GM21619 (cell line): ENCODE measurements at regions not wholly inside any gene's neighbourhood (a gene's known extent, or its start where the extent isn't known, plus 50 kb on each side); places are given as distances from the start of the nearest gene placed in this dataset.

ENCODE experiments used
- ATAC-seq: cut with Tn5 transposase; IDR thresholded peaks from one replicate; pipeline ENCODE4 v1.9.1; 2021; ENCODE audit not compliant: unreplicated experiment

DNA sequence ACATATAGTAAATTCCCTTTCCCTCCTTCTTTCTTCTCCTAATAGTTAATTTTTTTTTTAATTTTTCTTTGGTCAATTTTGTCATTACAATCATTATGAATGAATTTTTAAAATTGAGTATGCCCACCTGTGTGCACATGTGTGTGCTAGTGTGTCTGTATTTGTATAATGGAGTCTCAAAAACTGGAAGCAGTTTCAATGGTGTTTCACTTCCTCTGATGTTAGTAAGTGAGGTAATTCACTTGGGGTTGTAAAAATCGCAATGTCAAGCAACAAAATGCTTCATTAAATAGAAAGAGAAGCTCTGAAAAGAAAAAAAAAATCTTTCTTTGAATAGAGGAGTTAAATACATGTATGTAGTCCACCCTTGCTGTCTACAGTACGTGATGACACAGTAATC, 1467.6 kb upstream of the NUDT12 start:
- no peak for ATAC-seq

DNA sequence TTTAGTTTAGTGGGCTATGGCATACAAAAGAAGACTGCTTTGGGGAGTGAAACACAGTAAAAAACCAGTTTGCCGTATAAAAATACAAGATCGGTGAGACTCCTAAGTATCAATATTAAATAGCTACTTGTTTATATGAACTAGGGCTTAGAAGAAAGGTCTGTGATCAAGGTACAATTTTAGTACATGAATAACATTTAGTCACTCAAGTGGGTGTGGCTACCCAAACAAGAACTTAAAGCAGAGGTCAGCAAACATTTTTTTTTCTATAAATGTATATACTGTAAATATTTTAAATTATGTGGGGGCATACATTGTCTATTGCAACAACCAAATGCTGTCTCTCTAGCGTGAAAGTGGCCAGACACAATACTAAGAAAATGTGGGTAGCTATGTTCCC, 1452.5 kb upstream of the NUDT12 start:
- ATAC-seq, result no peak

DNA sequence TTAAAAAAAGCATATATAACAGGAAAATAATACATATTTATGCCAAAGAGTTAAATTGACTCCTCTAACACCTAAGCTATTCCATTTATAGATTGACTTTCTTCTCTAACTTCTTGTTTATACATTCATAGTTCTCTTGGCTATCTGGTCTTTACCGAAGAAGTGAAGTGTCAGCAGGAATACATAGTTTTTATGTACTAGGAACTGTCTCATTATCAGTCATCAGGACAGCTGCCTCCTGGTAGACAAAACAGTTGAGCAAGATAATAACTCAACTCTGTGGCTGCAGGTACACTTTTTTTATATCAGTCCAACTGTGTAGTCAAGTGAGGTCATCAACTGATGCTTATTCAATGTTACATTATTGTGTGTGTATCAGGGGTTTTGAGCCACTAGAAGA, 1436.0 kb upstream of the NUDT12 start:
- ATAC-seq, result no peak

DNA sequence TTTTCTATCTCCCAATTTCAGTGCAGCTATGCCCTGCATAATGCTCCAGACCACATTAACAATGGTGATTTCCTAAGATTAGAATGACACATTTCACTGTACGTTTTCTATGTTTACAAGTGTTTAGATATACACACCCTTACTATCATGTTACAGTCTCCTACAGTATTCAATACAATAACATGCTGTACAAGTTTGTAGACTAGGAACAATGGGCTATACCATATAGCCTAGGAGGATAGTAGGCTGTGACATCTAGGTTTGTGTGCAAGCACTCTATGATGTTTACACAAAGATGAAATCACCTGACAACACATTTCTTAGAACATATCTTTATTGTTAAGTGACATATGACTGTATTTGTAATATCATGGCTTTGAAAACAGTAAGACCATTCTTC, 1435.6 kb upstream of the NUDT12 start:
- no peak for ATAC-seq

- ATAC-seq, result no peak
Observed at GRCh38 chr5:104987074-104987473, 1424.5 kb upstream of the NUDT12 start.

DNA sequence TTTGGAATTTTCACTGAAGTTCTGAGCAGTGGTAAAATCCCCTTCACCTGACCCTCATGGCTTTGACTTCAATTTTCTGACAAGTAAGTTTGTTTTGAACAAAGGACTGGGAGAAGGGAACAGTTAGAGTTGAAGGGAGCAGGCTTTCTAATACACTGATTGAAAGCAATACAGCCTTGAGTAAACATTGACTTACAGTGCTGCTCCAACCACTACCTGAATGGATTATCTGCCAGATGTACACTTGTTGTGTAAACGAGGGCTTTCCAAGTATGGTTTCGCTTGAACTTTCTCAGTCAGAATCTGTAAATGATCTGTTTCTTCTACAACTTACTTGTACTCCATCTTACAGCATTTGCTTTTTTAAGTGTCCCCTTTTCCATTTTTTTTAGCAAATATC, 1414.9 kb upstream of the NUDT12 start:
- no peak for ATAC-seq

DNA sequence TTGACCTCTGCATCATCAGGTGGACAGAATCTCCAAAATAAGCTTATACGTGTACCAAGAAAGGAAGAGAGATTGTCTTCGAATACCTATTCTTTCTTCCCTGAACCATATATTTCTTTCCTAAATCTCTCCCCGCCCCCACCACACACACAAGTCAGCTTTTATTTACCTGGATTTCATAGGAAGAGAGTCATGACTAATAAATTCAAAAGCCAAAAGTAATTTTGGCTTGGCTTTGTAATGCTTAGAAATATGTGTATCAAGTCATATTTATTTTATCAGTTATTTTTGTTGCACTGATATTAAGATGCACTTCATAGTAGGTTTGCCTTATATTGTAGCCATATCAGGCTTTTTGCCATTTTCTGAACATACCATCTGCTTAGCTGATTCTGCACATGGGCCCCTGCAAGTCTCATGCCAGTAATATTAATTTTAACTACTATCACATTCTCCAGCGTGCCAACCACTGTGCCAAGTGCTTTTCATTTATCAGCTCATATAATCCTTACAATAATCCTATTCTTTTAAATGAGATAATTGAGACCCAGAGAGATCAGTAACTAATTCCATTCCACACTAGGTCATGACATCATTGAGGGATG, 1405.3 kb upstream of the NUDT12 start:
- no peak for ATAC-seq

- no peak for ATAC-seq
Observed at GRCh38 chr5:104965006-104965405, 1402.4 kb upstream of the NUDT12 start.

GRCh38 chr5:104955479-104955878, 1392.9 kb upstream of the NUDT12 start:
- ATAC-seq, result no peak

DNA sequence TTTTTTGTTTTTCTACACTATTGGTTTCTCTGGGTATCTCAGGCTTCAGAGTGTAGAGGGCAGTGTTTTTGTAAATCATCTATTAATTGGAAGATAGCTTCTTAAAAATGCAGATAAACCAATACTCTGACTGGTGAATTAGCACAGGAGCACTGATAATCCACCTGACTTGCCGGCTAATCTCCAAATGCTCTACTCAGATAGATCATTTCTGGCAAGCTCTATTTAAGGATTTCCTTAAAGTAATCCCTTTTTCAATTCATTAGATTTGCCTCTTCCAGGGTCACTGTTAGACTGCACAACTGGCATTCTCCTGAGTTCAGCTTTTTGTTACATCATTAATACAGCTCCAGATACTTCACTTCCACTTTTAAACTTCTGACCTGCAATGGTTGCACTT, 1390.3 kb upstream of the NUDT12 start:
- ATAC-seq, result no peak

- no peak for ATAC-seq
Observed at GRCh38 chr5:104951829-104952228, 1389.2 kb upstream of the NUDT12 start.

DNA sequence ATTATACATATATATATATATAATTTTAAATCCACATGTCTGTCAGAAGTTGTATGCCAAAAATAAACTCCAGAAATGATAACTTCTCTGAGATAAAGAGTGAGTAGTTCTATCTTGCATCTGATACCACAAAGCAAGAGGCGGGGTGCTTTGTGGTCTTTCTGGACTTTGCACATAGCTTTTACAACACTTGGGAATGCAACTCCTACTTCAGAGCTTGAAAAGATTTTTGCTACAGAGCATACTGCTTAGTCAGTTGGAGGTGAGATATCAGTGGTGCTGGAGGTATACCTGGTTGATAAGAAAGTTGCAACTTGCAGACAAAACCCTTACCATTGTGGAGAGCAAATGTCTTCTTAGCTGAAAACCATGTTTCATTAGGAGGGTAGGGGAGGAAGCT, 1384.5 kb upstream of the NUDT12 start:
- no peak for ATAC-seq

- ATAC-seq, result no peak
Observed at GRCh38 chr5:104942735-104943134, 1380.1 kb upstream of the NUDT12 start.

DNA sequence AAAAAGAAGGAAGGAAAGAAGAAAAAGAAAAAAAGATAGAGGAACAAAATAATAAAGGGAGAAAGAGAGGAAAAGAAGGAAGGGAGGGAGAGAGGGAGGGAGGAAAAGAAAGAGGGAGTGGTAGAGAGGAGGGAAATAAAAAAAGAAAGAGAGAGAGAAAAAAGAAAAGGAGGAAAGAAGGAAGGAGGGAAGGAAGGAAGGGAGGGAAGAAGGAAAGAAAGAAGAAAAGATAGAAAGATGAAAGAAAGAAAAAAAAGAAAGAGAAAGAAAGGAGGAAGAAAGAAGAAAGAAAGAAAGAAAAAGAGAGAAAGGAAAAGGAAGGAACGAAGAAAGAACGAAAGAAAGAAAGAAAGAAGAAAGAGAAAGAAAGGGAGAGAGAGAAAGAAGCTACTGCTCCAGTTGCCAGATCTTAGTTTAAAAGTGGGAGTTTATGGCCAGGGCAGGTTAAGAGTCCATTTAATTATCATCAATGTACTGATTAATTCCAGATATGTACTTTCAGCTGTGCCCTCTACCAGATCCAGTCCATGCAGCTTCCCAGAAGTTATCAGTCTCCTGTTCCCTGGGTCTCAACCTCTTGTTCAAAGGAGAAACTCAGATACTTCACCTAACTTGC, 1378.5 kb upstream of the NUDT12 start:
- no peak for ATAC-seq

- no peak for ATAC-seq
Observed at GRCh38 chr5:104937598-104937997, 1375.0 kb upstream of the NUDT12 start.

GRCh38 chr5:104932431-104932830, 1369.8 kb upstream of the NUDT12 start:
- ATAC-seq, result no peak

DNA sequence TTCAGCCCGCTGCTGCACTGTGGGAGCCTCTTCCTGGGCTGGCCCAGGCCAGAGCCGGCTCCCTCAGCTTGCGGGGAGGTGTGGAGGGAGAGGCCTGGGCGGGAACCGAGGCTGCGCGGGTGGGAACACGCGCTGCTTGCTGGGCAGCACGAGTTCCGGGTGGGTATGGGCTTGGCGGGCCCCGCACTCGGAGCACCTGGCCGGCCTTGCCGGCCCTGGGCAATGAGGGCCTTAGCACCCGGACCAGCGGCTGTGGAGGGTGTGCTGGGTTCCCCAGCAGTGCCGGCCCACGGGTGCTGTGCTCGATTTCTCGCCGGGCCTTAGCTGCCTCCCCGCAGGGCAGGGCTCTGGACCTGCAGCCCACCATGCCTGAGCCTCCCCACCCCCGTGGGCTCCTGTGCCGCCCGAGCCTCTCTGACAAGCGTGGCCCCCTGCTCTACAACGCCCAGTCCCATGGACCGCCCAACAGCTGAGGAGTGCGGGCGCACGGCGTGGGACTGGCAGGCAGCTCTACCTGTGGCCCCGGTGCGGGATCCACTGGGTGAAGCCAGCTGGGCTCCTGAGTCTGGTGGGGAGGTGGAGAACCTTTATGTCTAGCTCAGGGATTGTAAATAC, 1366.4 kb upstream of the NUDT12 start:
- no peak for ATAC-seq

GRCh38 chr5:104915226-104915625, 1352.6 kb upstream of the NUDT12 start:
- ATAC-seq, result no peak

GRCh38 chr5:104914536-104915070, 1352.0 kb upstream of the NUDT12 start:
- no peak for ATAC-seq

DNA sequence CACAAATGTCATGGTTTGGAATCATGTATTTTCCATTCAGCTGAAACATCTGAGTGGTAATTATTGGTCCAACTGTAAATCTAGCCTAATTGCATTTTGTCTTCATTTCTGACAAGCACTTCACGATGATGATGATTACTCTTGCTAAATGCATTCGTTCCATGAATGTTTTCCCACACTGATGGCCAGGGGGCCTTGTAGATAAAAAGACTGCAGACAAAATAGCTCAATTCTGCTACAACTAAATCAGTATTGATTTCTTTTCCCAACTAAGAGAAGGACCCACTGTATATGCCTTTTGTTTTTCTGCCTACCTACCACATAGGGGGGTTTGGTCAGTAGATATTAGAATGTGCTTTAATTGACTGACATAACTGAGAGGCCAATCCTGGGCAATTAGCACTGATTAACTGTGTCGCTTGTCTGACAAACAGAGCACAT, 1351.3 kb upstream of the NUDT12 start:
- ATAC-seq, result no peak

GRCh38 chr5:104909803-104910202, 1347.2 kb upstream of the NUDT12 start:
- no peak for ATAC-seq

DNA sequence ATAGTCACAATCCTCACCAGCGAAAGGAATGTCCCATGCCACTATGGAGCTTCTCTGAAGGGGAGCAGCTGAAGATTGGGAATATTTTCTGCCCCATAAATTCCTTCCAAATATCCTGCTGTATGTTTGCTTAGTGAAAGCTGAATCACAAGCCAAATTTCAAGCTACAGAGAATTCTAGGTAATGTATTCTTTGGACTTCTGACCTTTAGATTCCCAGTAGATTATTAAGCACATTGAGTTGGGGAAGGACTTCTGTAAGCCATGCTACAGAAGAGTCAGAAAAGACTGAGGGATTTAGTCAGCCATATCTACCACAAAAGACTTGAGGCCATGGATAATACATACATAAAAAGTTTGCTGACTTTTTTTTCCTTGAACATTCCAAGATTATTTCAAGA, 1342.0 kb upstream of the NUDT12 start:
- no peak for ATAC-seq
